ENCODE measurements at regions not wholly inside any gene's neighbourhood (a gene's known extent, or its start where the extent isn't known, plus 50 kb on each side); places are given as distances from the start of the nearest gene placed in this dataset.
A peak's percentile ranks its signal among the peaks of the same experiment; 100 is the strongest.

DNA sequence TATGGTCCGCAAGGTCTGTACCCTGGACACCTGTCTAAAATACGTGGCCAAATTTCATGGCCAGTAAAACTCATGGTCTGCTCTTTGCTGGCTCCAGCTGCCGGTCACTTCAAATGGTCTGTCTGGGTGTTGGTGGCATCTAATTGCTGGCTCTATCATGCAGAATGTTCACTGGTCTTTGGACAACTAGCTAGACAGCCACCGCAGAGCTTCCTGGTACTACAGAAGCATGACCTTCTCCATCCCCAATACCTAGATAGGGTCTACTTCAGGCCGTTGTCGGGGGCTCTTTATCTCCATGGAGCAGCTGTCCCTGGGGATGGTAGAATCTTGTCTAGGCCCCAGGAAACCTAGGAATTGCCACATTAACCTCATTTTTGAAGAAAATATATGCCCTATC is 88.4 kb upstream of the RMDN2 start:
- ATAC-seq (no peak), DNase-seq (no peak)
- Histone ChIP-seq H3K9me3 (no peaks in the 10 kb centered on the region), H3K27me3 (no peaks in the 10 kb centered on the region), H3K36me3 (no peaks in the 10 kb centered on the region), H3K4me1 (no peaks in the 10 kb centered on the region), H3K4me3 (no peak overlapping the region), H3K27ac (no peak overlapping the region)
- 50% methylated on average over 4 of the region's 6 CpGs for WGBS (ENCODE audit: insufficient coverage, low coverage, low lambda C conversion rate, missing lambda C conversion rate)
- intact Hi-C loops (cut with DNase I): loop anchor here in 1 of 2 donors (10.0 kb wide), 1 partner anchor 422 kb away; no protein-coding TSS in a partner anchor
- no peak for TF ChIP-seq POLR2A (IDR thresholded peaks at IDR 0.05)
- TF ChIP-seq, protein P1, sequence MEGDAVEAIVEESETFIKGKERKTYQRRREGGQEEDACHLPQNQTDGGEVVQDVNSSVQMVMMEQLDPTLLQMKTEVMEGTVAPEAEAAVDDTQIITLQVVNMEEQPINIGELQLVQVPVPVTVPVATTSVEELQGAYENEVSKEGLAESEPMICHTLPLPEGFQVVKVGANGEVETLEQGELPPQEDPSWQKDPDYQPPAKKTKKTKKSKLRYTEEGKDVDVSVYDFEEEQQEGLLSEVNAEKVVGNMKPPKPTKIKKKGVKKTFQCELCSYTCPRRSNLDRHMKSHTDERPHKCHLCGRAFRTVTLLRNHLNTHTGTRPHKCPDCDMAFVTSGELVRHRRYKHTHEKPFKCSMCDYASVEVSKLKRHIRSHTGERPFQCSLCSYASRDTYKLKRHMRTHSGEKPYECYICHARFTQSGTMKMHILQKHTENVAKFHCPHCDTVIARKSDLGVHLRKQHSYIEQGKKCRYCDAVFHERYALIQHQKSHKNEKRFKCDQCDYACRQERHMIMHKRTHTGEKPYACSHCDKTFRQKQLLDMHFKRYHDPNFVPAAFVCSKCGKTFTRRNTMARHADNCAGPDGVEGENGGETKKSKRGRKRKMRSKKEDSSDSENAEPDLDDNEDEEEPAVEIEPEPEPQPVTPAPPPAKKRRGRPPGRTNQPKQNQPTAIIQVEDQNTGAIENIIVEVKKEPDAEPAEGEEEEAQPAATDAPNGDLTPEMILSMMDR (IDR thresholded peaks at IDR 0.05): no peak

DNA sequence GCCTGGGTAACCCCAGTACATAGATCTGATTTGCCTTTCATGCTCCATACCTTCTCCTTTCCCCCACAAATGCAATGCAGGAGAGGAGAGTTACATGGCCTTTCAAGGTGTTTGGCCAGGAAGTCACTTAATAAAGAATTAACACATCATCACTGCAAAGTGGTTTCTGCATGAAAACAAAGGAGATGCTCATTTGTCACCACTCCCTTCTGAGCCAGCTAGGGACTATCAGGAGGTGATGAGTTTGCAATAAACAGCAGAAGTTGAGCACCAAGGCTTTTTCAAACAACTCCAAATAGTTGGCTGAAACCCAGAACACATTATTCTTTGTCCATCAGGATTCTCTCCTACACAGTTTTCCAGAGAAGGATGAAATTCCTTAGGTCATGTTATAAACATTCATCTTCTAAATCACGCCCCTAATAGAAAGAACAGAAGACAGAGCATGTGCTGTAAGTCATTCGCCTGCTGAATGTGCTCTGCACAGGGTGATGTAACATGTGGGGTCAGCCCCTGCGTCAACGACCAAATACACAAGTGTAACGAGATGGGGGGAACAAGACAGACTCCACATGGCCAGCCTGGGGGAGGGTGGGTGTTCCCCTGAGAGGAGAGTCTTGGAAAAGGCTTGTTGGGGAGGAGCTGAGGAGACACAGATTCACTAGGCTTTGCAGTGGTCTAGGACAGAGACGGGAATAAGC is 87.3 kb upstream of the RMDN2 start:
- no peaks in the 10 kb centered on the region for H3K4me1 ChIP-seq
- no peaks in the 10 kb centered on the region for H3K27me3 ChIP-seq
- no peaks in the 10 kb centered on the region for H3K9me3 ChIP-seq
- 62% methylated on average over 6 of the region's 6 CpGs for WGBS (ENCODE audit: insufficient coverage, low coverage, low lambda C conversion rate, missing lambda C conversion rate)
- H3K4me3 ChIP-seq: no peak overlapping the region
- TF ChIP-seq POLR2A (IDR thresholded peaks at IDR 0.05): no peak
- TF ChIP-seq, protein P1 (IDR thresholded peaks at IDR 0.05): no peak
- ATAC-seq: peak; percentile 30 to 60 (median 50)
- H3K36me3 ChIP-seq: no peaks in the 10 kb centered on the region
- H3K27ac ChIP-seq: no peak overlapping the region
- no peak for DNase-seq
- intact Hi-C loops (cut with DNase I): loop anchor here in 1 of 2 donors (10.0 kb wide), 1 partner anchor 423 kb away; no protein-coding TSS in a partner anchor

DNA sequence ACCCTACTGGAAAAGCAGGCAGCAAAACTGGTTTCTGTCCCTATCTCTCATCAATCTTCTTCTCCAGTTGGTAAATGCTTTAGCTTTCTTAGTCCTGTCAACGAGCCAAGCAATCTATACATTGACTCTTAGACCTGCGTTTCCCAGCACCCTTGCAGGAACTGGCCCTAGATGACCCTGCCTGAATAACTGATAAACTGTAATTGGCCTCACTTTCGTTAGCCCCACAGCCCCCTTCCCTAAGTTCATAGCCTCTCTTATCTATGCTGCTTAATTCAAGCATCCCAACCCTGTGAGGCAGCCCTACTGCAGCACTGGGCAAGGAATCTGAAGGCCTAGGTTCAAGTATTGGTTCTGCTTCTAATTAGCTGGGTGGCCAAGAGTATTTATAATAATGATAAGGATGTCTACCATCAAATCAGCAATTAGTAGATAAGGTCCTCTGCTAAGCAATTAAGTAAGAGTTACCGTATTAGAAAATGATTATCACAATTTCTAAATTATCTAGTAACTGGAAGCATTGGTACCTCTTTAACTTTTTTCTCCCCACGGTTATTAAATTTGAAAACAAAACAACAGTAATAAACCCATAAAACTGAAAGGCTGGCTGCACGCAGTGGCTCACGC is 86.4 kb upstream of the RMDN2 start:
- TF ChIP-seq POLR2A (IDR thresholded peaks at IDR 0.05): no peak
- TF ChIP-seq, protein P1 (IDR thresholded peaks at IDR 0.05): no peak
- Histone ChIP-seq H3K36me3 (no peaks in the 10 kb centered on the region), H3K27ac (no peak overlapping the region), H3K4me1 (no peaks in the 10 kb centered on the region), H3K27me3 (no peaks in the 10 kb centered on the region), H3K4me3 (no peak overlapping the region), H3K9me3 (no peaks in the 10 kb centered on the region)
- intact Hi-C loops (cut with DNase I): loop anchor here in 1 of 2 donors (10.0 kb wide), 1 partner anchor 424 kb away; no protein-coding TSS in a partner anchor
- no peak for DNase-seq
- WGBS (ENCODE audit: insufficient coverage, low coverage, low lambda C conversion rate, missing lambda C conversion rate): 76% methylated on average over 7 of the region's 7 CpGs
- ATAC-seq: no peak

DNA sequence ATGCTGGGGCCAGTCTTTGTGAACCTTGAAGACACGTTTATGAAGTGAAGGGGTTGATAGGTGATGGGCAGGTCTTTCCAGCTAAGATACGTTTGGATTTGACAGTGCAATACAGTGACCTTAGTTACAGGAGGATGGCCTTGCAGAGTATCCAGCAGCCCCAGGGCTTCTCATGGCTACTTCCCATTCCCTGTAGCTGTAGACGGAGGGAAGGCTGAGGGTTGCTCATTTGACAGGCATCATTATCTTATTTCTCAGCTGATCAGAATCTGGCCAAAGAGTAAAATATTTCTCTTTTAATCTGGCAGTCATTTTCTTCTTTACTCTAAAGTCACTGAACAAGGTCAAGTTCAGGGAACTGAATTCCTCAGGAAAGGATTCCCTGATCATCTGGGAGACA is 85.1 kb upstream of the RMDN2 start:
- intact Hi-C loops (cut with DNase I): loop anchor here in 1 of 2 donors (10.0 kb wide), 1 partner anchor 425 kb away; no protein-coding TSS in a partner anchor
- Histone ChIP-seq H3K36me3 (no peaks in the 10 kb centered on the region), H3K27me3 (no peaks in the 10 kb centered on the region), H3K4me3 (no peak overlapping the region), H3K9me3 (no peaks in the 10 kb centered on the region), H3K27ac (no peak overlapping the region), H3K4me1 (no peaks in the 10 kb centered on the region)
- DNase-seq: no peak
- TF ChIP-seq, protein P1 (IDR thresholded peaks at IDR 0.05): no peak
- no peak for TF ChIP-seq POLR2A (IDR thresholded peaks at IDR 0.05)
- 45% methylated on average over 3 of the region's 3 CpGs for WGBS (ENCODE audit: insufficient coverage, low coverage, low lambda C conversion rate, missing lambda C conversion rate)
- no peak for ATAC-seq
